Mesenchymal stem cell (in vitro differentiated cells and primary cell): ENCODE measurements at regions not wholly inside any gene's neighbourhood (a gene's known extent, or its start where the extent isn't known, plus 50 kb on each side); places are given as distances from the start of the nearest gene placed in this dataset.

Source experiments
- DNase-seq: peaks from one replicate; pipeline ENCODE4 v3.0.0-alpha.2; 2013
- H2AFZ ChIP-seq: one replicate; pipeline ENCODE4 v1.6.1; 2013; ENCODE audit warnings: low read depth, mild to moderate bottlenecking, control low read depth, inconsistent platforms, low read length, moderate library complexity
- H2AK5ac ChIP-seq: 2 replicates; pipeline ENCODE4 v1.6.1; 2013; ENCODE audit warnings: low read length, moderate library complexity, mild to moderate bottlenecking, inconsistent platforms; ENCODE audit not compliant: severe bottlenecking
- H2BK120ac ChIP-seq: one replicate; pipeline ENCODE4 v1.6.1; 2013; ENCODE audit warnings: low read depth, mild to moderate bottlenecking, inconsistent platforms, low read length, moderate library complexity
- H2BK12ac ChIP-seq, 2 experiments: one replicate each; pipeline ENCODE4 v1.6.1; 2013; ENCODE audit warnings: inconsistent platforms in 2 of 2, low read length in 2 of 2, mild to moderate bottlenecking in 2 of 2, moderate library complexity in 2 of 2, control low read depth in 1 of 2
- H2BK15ac ChIP-seq: one replicate; pipeline ENCODE4 v1.6.1; 2013; ENCODE audit warnings: mild to moderate bottlenecking, low read depth, inconsistent platforms; ENCODE audit not compliant: poor library complexity, severe bottlenecking
- H2BK5ac ChIP-seq: 2 replicates; pipeline ENCODE4 v1.6.1; 2013; ENCODE audit warnings: low read depth, mild to moderate bottlenecking, low read length, control low read depth, inconsistent platforms; ENCODE audit not compliant: poor library complexity, severe bottlenecking
- H3K14ac ChIP-seq, 2 experiments: one replicate each; pipeline ENCODE4 v1.6.1; 2013; ENCODE audit warnings: inconsistent platforms in 2 of 2, low read length in 2 of 2, control low read depth in 1 of 2, mild to moderate bottlenecking in 1 of 2, moderate library complexity in 1 of 2
- H3K18ac ChIP-seq, 2 experiments: one replicate each; pipeline ENCODE4 v1.6.1; 2013; ENCODE audit warnings: inconsistent platforms in 2 of 2, low read length in 2 of 2, control low read depth in 1 of 2, low read depth in 1 of 2, mild to moderate bottlenecking in 1 of 2
- H3K23ac ChIP-seq, 2 experiments: one replicate each; pipeline ENCODE4 v1.6.1; 2013; ENCODE audit warnings: inconsistent platforms in 2 of 2, low read length in 2 of 2, mild to moderate bottlenecking in 2 of 2, moderate library complexity in 2 of 2, control low read depth in 1 of 2
- H3K27ac ChIP-seq: 2 replicates; pipeline ENCODE4 v1.5.1; 2013; ENCODE audit warnings: mild to moderate bottlenecking, moderate library complexity, low read length, control low read depth, inconsistent platforms; ENCODE audit not compliant: poor library complexity, severe bottlenecking
- H3K27me3 ChIP-seq, 2 experiments: 2 replicates each; pipeline versions ENCODE4 v1.6.1 to v1.7.0; 2013; ENCODE audit warnings: low read length in 2 of 2, mild to moderate bottlenecking in 2 of 2, moderate library complexity in 2 of 2, control low read depth in 1 of 2, inconsistent platforms in 1 of 2; ENCODE audit not compliant: control insufficient read depth in 1 of 2, insufficient read depth in 1 of 2
- H3K36me3 ChIP-seq, 2 experiments: 2 replicates each; pipeline versions ENCODE4 v1.6.1 to v1.7.0; 2013; ENCODE audit warnings: low read length in 2 of 2, control low read depth in 1 of 2, inconsistent platforms in 1 of 2, low read depth in 1 of 2, mild to moderate bottlenecking in 1 of 2; ENCODE audit not compliant: insufficient read depth in 2 of 2, control insufficient read depth in 1 of 2
- H3K4ac ChIP-seq, 2 experiments: one replicate each; pipeline ENCODE4 v1.6.1; 2013; ENCODE audit warnings: inconsistent platforms in 2 of 2, low read length in 2 of 2, mild to moderate bottlenecking in 2 of 2, moderate library complexity in 2 of 2, control low read depth in 1 of 2, low read depth in 1 of 2
- H3K4me1 ChIP-seq: 2 replicates; pipeline ENCODE4 v1.6.1; 2013; ENCODE audit warnings: low read depth, low read length, control low read depth; ENCODE audit not compliant: control insufficient read depth, insufficient read depth
- H3K4me2 ChIP-seq: 2 replicates; pipeline ENCODE4 v1.6.1; 2013; ENCODE audit warnings: low read length, mild to moderate bottlenecking, inconsistent platforms; ENCODE audit not compliant: poor library complexity, severe bottlenecking
- H3K4me3 ChIP-seq, 2 experiments: 2 replicates each; pipeline versions ENCODE4 v1.5.1 to v1.7.0; 2013; ENCODE audit warnings: low read length in 2 of 2, mild to moderate bottlenecking in 2 of 2, control low read depth in 1 of 2, low read depth in 1 of 2; ENCODE audit not compliant: insufficient read depth in 1 of 2
- H3K79me1 ChIP-seq: replicated peaks from 2 replicates; pipeline ENCODE4 v1.6.1; 2013; ENCODE audit warnings: mild to moderate bottlenecking, control low read depth, low read length, inconsistent platforms; ENCODE audit not compliant: poor library complexity, severe bottlenecking
- H3K9ac ChIP-seq: 2 replicates; pipeline ENCODE4 v1.7.0; 2013; ENCODE audit warnings: mild to moderate bottlenecking, low read length, moderate library complexity
- H3K9me3 ChIP-seq: 2 replicates; pipeline ENCODE4 v1.7.0; 2013; ENCODE audit warnings: mild to moderate bottlenecking, low read length; ENCODE audit not compliant: control insufficient read depth
- H4K8ac ChIP-seq: one replicate; pipeline ENCODE4 v1.6.1; 2013; ENCODE audit warnings: inconsistent platforms, mild to moderate bottlenecking, low read length, moderate library complexity
- H4K91ac ChIP-seq: one replicate; pipeline ENCODE4 v1.6.1; 2013; ENCODE audit warnings: mild to moderate bottlenecking, low read length, inconsistent platforms
- WGBS: methylation state at CpG from one replicate; pipeline ENCODE4 v1.1.7; 2013; ENCODE audit warnings: mixed read lengths; 5-methylcytosine and 5-hydroxymethylcytosine counted together

- no peak overlapping the region for H4K8ac ChIP-seq
- H3K4me2 ChIP-seq, result no peak overlapping the region
- H3K9me3 ChIP-seq, result no peaks in the 10 kb centered on the region
- no peak overlapping the region for H2AK5ac ChIP-seq
- H2BK15ac ChIP-seq, result no peak overlapping the region
- H3K4me3 ChIP-seq, result no peak overlapping the region
- H2BK120ac ChIP-seq, result no peak overlapping the region
- no peak overlapping the region for H3K14ac ChIP-seq
- no peak overlapping the region for H3K18ac ChIP-seq
- 60% methylated on average over 4 of the region's 4 CpGs for WGBS
- no peak overlapping the region for H2BK12ac ChIP-seq
- no peaks in the 10 kb centered on the region for H3K4me1 ChIP-seq
- H3K4ac ChIP-seq, result no peak overlapping the region
- no peak overlapping the region for H3K9ac ChIP-seq
- H4K91ac ChIP-seq, result no peak overlapping the region
- H3K79me1 ChIP-seq, result no peaks in the 10 kb centered on the region
- H2AFZ ChIP-seq, result no peak overlapping the region
- H3K27me3 ChIP-seq, result no peaks in the 10 kb centered on the region
- H3K36me3 ChIP-seq, result no peaks in the 10 kb centered on the region
- no peak overlapping the region for H2BK5ac ChIP-seq
- no peak overlapping the region for H3K27ac ChIP-seq
- H3K23ac ChIP-seq, result no peak overlapping the region
- no peak for DNase-seq
These were observed 93.8 kb upstream of the SKOR2 start for GRCh38 chr18:47345291-47345690.

GRCh38 chr18:47343291-47343690 is 91.8 kb upstream of the SKOR2 start:
- H3K4me2 ChIP-seq, result no peak overlapping the region
- no peak overlapping the region for H3K4me3 ChIP-seq
- H2AFZ ChIP-seq, result no peak overlapping the region
- H3K27me3 ChIP-seq, result no peaks in the 10 kb centered on the region
- DNase-seq, result no peak
- H3K4ac ChIP-seq, result no peak overlapping the region
- H3K14ac ChIP-seq, result no peak overlapping the region
- WGBS, result 32% methylated on average over 3 of the region's 4 CpGs
- no peaks in the 10 kb centered on the region for H3K36me3 ChIP-seq
- H3K23ac ChIP-seq, result no peak overlapping the region
- no peak overlapping the region for H3K18ac ChIP-seq
- no peak overlapping the region for H2BK12ac ChIP-seq
- no peak overlapping the region for H2BK15ac ChIP-seq
- no peaks in the 10 kb centered on the region for H3K79me1 ChIP-seq
- H4K91ac ChIP-seq, result no peak overlapping the region
- H2AK5ac ChIP-seq, result no peak overlapping the region
- H3K27ac ChIP-seq, result no peak overlapping the region
- H3K9ac ChIP-seq, result no peak overlapping the region
- H3K4me1 ChIP-seq, result no peaks in the 10 kb centered on the region
- no peaks in the 10 kb centered on the region for H3K9me3 ChIP-seq
- no peak overlapping the region for H4K8ac ChIP-seq
- no peak overlapping the region for H2BK5ac ChIP-seq
- no peak overlapping the region for H2BK120ac ChIP-seq

GRCh38 chr18:47342566-47342965 is 91.1 kb upstream of the SKOR2 start:
- H4K8ac ChIP-seq, result no peak overlapping the region
- no peak overlapping the region for H4K91ac ChIP-seq
- H3K4me3 ChIP-seq, result no peak overlapping the region
- H3K9me3 ChIP-seq, result no peaks in the 10 kb centered on the region
- H3K27me3 ChIP-seq, result no peaks in the 10 kb centered on the region
- no peak overlapping the region for H2BK120ac ChIP-seq
- H2BK12ac ChIP-seq, result no peak overlapping the region
- no peak overlapping the region for H3K14ac ChIP-seq
- no CpG with 5 or more reads among the region's 1 CpG for WGBS
- H2BK15ac ChIP-seq, result no peak overlapping the region
- no peak overlapping the region for H3K4ac ChIP-seq
- H2AFZ ChIP-seq, result no peak overlapping the region
- no peak overlapping the region for H3K23ac ChIP-seq
- H3K4me2 ChIP-seq, result no peak overlapping the region
- H3K36me3 ChIP-seq, result no peaks in the 10 kb centered on the region
- H3K79me1 ChIP-seq, result no peaks in the 10 kb centered on the region
- no peaks in the 10 kb centered on the region for H3K4me1 ChIP-seq
- H3K18ac ChIP-seq, result no peak overlapping the region
- H2AK5ac ChIP-seq, result no peak overlapping the region
- DNase-seq, result no peak
- no peak overlapping the region for H3K27ac ChIP-seq
- no peak overlapping the region for H3K9ac ChIP-seq
- no peak overlapping the region for H2BK5ac ChIP-seq

- H3K27ac ChIP-seq, result no peak overlapping the region
- no peak overlapping the region for H4K91ac ChIP-seq
- H3K27me3 ChIP-seq, result no peaks in the 10 kb centered on the region
- H3K4me1 ChIP-seq, result no peaks in the 10 kb centered on the region
- H2BK15ac ChIP-seq, result no peak overlapping the region
- no peaks in the 10 kb centered on the region for H3K79me1 ChIP-seq
- no peak overlapping the region for H2AFZ ChIP-seq
- H3K23ac ChIP-seq, result no peak overlapping the region
- DNase-seq, result no peak
- H3K36me3 ChIP-seq, result no peaks in the 10 kb centered on the region
- no peak overlapping the region for H2BK120ac ChIP-seq
- no peak overlapping the region for H2BK5ac ChIP-seq
- H4K8ac ChIP-seq, result no peak overlapping the region
- 82% methylated on average over 3 of the region's 6 CpGs for WGBS
- H3K4ac ChIP-seq, result no peak overlapping the region
- no peak overlapping the region for H2AK5ac ChIP-seq
- H3K4me3 ChIP-seq, result no peak overlapping the region
- no peak overlapping the region for H2BK12ac ChIP-seq
- no peak overlapping the region for H3K14ac ChIP-seq
- H3K18ac ChIP-seq, result no peak overlapping the region
- no peak overlapping the region for H3K4me2 ChIP-seq
- no peaks in the 10 kb centered on the region for H3K9me3 ChIP-seq
- H3K9ac ChIP-seq, result no peak overlapping the region
These were observed 90.2 kb upstream of the SKOR2 start for GRCh38 chr18:47341678-47342077.
